SK-N-SH (cell line): ENCODE measurements at regions not wholly inside any gene's neighbourhood (a gene's known extent, or its start where the extent isn't known, plus 50 kb on each side); places are given as distances from the start of the nearest gene placed in this dataset.
A peak's percentile ranks its signal among the peaks of the same experiment; 100 is the strongest.

Experiments used
- CTCF ChIA-PET: fragments of 300-600, 350-600 bp; formaldehyde crosslinking; extraction: SDS; loops from one replicate; lab custom pipeline; 2021; lab: Yijun Ruan, JAX
- POLR2A ChIA-PET: fragments of 350-600 bp; sonication (Branson Sonifier 250); formaldehyde crosslinking; extraction: SDS; loops from one replicate; lab custom pipeline; 2020; ENCODE audit warnings: antibody characterized with exemption, inconsistent platforms; lab: Yijun Ruan, JAX
- DNase-seq: peaks from one replicate; pipeline ENCODE4 v3.0.0; 2012
- H2AFZ ChIP-seq: fragments of 200-600 bp; sonication (generic); 2 replicates; pipeline ENCODE4 v1.8.1; 2016; ENCODE audit warnings: antibody characterized with exemption, mild to moderate bottlenecking, low read depth
- H3F3A ChIP-seq: fragments of 200-600 bp; sonication (generic); replicated peaks from 2 replicates; pipeline ENCODE3; 2016; ENCODE audit warnings: antibody characterized with exemption, mild to moderate bottlenecking; ENCODE audit not compliant: insufficient read depth
- H3K27ac ChIP-seq, 2 experiments: fragments of 200-500 bp in 1 of 2; fragments of 200-600 bp in 1 of 2; sonication (Bioruptor generic) in 1 of 2; sonication (generic), shearing (Covaris generic) in 1 of 2; 2 replicates each; pipeline versions ENCODE4 v1.5.1 to v1.6.1; 2014 to 2016; ENCODE audit warnings: low read depth in 2 of 2, inconsistent platforms in 1 of 2, low read length in 1 of 2, mild to moderate bottlenecking in 1 of 2, mixed read lengths in 1 of 2
- H3K27me3 ChIP-seq: fragments of 200-600 bp; sonication (generic), shearing (Covaris generic); 2 replicates; pipeline ENCODE4 v1.6.1; 2016; ENCODE audit warnings: mixed run types; ENCODE audit not compliant: insufficient read depth
- H3K36me3 ChIP-seq, 2 experiments: fragments of 200-500 bp in 1 of 2; fragments of 200-600 bp in 1 of 2; sonication (Bioruptor generic) in 1 of 2; sonication (generic) in 1 of 2; replicated peaks in 1 of 2; 2 replicates each; pipeline versions ENCODE3 to v1.5.1; 2014 to 2016; ENCODE audit warnings: low read length in 1 of 2, mild to moderate bottlenecking in 1 of 2; ENCODE audit not compliant: insufficient read depth in 2 of 2, control insufficient read depth in 1 of 2
- H3K4me1 ChIP-seq, 2 experiments: fragments of 200-500 bp in 1 of 2; fragments of 200-600 bp in 1 of 2; sonication (Bioruptor generic) in 1 of 2; sonication (generic), shearing (Covaris generic) in 1 of 2; 2 replicates each; pipeline versions ENCODE4 v1.5.1 to v1.6.1; 2014 to 2016; ENCODE audit warnings: low read depth in 1 of 2, low read length in 1 of 2, mixed run types in 1 of 2; ENCODE audit not compliant: insufficient read depth in 2 of 2, control insufficient read depth in 1 of 2
- H3K4me2 ChIP-seq: fragments of 200-600 bp; sonication (generic), shearing (Covaris generic); 2 replicates; pipeline ENCODE4 v1.6.1; 2017; ENCODE audit warnings: mixed run types
- H3K4me3 ChIP-seq, 2 experiments: fragments of 200-500 bp in 1 of 2; fragments of 200-600 bp in 1 of 2; sonication (Bioruptor generic) in 1 of 2; sonication (generic), shearing (Covaris generic) in 1 of 2; 2 replicates each; pipeline versions ENCODE4 v1.5.1 to v1.8.1; 2014 to 2016; ENCODE audit warnings: low read depth in 2 of 2, inconsistent platforms in 1 of 2, low read length in 1 of 2, mild to moderate bottlenecking in 1 of 2, mixed read lengths in 1 of 2, moderate library complexity in 1 of 2
- H3K79me2 ChIP-seq: fragments of 200-600 bp; sonication (generic); 2 replicates; pipeline ENCODE4 v1.8.1; 2017; ENCODE audit warnings: mild to moderate bottlenecking; ENCODE audit not compliant: insufficient read depth
- H3K9ac ChIP-seq: fragments of 200-600 bp; sonication (generic); 2 replicates; pipeline ENCODE4 v1.6.1; 2017; ENCODE audit warnings: mixed run types
- H3K9me2 ChIP-seq: fragments of 200-600 bp; sonication (generic); 2 replicates; pipeline ENCODE4 v1.6.1; 2017; ENCODE audit warnings: mixed run types
- H3K9me3 ChIP-seq: fragments of 200-600 bp; sonication (generic); 2 replicates; pipeline ENCODE4 v1.6.1; 2017; ENCODE audit warnings: mixed run types, mild to moderate bottlenecking, moderate library complexity
- H4K20me1 ChIP-seq: fragments of 200-600 bp; sonication (generic); 2 replicates; pipeline ENCODE4 v1.6.1; 2017; ENCODE audit warnings: mild to moderate bottlenecking, mixed run types; ENCODE audit not compliant: insufficient read depth
- FOXM1 ChIP-seq: IDR thresholded peaks from 2 replicates; pipeline ENCODE4 v1.4.0; 2012; ENCODE audit warnings: low read depth, mild to moderate bottlenecking
- MXI1 ChIP-seq: IDR thresholded peaks from 2 replicates; pipeline ENCODE4 v1.6.1; 2012; ENCODE audit warnings: mild to moderate bottlenecking, low read depth, low read length, improper control_type of control experiment
- RAD21 ChIP-seq: IDR thresholded peaks from 2 replicates; pipeline ENCODE4 v1.6.1; 2012; ENCODE audit warnings: mild to moderate bottlenecking, low read length
- RFX5 ChIP-seq: IDR thresholded peaks from 2 replicates; pipeline ENCODE4 v1.6.1; 2012; ENCODE audit warnings: mild to moderate bottlenecking, improper control_type of control experiment, low read length
- TAF1 ChIP-seq: IDR thresholded peaks from 2 replicates; pipeline ENCODE4 v1.6.1; 2012; ENCODE audit warnings: low read depth, mild to moderate bottlenecking, low read length, moderate library complexity, borderline replicate concordance
- YY1 ChIP-seq: IDR thresholded peaks from 2 replicates; pipeline ENCODE4 v1.4.0; 2012; ENCODE audit warnings: low read depth, mild to moderate bottlenecking
- WGBS: methylation state at CpG from one replicate; pipeline ENCODE4 v1.1.6; 2017; ENCODE audit warnings: low lambda C conversion rate; 5-methylcytosine and 5-hydroxymethylcytosine counted together
- TF ChIP-seq, protein P1 (sequence below): fragments of 200-600 bp; sonication (generic); IDR thresholded peaks from 2 replicates; pipeline ENCODE4 v1.6.1; 2017; ENCODE audit warnings: antibody characterized with exemption, mild to moderate bottlenecking, moderate library complexity
- TF ChIP-seq, protein P2 (sequence below): fragments of 150-350 bp; IDR thresholded peaks from 2 replicates; pipeline ENCODE4 v1.6.1; 2017; ENCODE audit warnings: antibody characterized with exemption, low read length, low read depth, borderline replicate concordance
- TF ChIP-seq, protein P3 (sequence below): IDR thresholded peaks from 2 replicates; pipeline ENCODE4 v1.4.0; 2012; ENCODE audit warnings: low read depth, borderline replicate concordance
- TF ChIP-seq, protein P4 (sequence below): IDR thresholded peaks from 2 replicates; pipeline ENCODE4 v1.6.1; 2012; ENCODE audit warnings: mild to moderate bottlenecking, low read depth, low read length, moderate library complexity

DNA sequence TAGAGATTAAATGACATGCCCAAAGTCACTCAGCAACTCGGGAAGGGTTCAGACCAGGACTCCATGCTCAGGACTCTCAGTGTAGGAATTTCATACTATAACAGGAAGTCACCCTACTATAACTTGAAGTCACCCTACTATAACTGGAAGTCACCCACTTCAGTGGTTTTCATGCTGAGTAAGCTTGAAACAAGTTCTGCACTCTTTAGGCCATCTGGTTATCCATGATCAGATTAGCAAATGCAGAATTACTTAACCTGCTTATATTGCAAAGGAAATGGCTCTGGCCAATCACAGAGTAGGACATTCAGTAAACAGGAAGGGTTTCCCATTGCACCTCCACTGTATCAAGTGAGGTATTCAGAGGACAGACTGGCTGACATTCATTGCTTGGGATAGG, 1240.4 kb downstream of the GATA3 start (continued):
- TF ChIP-seq, protein P1, sequence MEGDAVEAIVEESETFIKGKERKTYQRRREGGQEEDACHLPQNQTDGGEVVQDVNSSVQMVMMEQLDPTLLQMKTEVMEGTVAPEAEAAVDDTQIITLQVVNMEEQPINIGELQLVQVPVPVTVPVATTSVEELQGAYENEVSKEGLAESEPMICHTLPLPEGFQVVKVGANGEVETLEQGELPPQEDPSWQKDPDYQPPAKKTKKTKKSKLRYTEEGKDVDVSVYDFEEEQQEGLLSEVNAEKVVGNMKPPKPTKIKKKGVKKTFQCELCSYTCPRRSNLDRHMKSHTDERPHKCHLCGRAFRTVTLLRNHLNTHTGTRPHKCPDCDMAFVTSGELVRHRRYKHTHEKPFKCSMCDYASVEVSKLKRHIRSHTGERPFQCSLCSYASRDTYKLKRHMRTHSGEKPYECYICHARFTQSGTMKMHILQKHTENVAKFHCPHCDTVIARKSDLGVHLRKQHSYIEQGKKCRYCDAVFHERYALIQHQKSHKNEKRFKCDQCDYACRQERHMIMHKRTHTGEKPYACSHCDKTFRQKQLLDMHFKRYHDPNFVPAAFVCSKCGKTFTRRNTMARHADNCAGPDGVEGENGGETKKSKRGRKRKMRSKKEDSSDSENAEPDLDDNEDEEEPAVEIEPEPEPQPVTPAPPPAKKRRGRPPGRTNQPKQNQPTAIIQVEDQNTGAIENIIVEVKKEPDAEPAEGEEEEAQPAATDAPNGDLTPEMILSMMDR: no peak

DNA sequence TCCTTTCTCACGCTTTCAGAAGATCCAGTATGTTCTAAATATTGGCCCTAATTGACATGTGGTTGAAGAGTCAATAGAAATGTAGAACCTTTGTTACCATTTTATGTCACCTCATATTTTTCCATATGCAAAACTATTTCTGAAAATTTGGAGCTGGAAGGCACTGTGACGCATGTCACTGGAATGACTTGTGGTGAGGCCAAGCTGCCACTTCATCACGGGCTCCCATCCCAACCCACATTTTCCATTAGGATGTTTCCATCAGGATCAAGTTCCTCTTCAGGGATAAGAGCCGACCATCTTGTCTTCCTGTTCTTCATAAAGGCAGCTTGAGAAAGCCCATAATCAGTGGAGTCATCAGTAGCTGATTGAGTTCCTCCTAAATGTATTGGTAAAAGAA, 1241.7 kb downstream of the GATA3 start:
- H3K27ac ChIP-seq: peak overlapping the region in 1 of 2 experiments; percentile 100; a peak in 2 of 4 replicates

More for the DNA sequence above, 1241.7 kb downstream of the GATA3 start:
- WGBS: 64% methylated on average over 4 of the region's 4 CpGs
- Histone ChIP-seq H3K4me1 (peaks cover 0 to 31% of the 10 kb centered on the region in 2 experiments; a peak in 2 of 4 replicates), H3K9me2 (no peaks in the 10 kb centered on the region), H3K9ac (no peak overlapping the region), H2AFZ (no peak overlapping the region), H3K27me3 (no peaks in the 10 kb centered on the region), H3K79me2 (no peaks in the 10 kb centered on the region), H3K9me3 (no peaks in the 10 kb centered on the region), H3K4me3 (no peak overlapping the region), H3K36me3 (no peaks in the 10 kb centered on the region), H3F3A (no peaks in the 10 kb centered on the region), H4K20me1 (no peaks in the 10 kb centered on the region), H3K4me2 (no peak overlapping the region)
- POLR2A ChIA-PET: interaction anchor here (0.5 kb wide), 1 partner anchor 1248 kb away, joined by 3 read pairs; no protein-coding TSS in a partner anchor
- DNase-seq: no peak
- CTCF ChIA-PET: interaction anchor here (0.9 to 1.6 kb wide), 3 partner anchors 9 to 1244 kb away, joined by 3 to 4 read pairs (median 4); no protein-coding TSS in a partner anchor
- TF ChIP-seq RAD21 (no peak), RFX5 (no peak), YY1 (no peak), MXI1 (no peak), FOXM1 (no peak), TAF1 (no peak)
- TF ChIP-seq, protein P2, sequence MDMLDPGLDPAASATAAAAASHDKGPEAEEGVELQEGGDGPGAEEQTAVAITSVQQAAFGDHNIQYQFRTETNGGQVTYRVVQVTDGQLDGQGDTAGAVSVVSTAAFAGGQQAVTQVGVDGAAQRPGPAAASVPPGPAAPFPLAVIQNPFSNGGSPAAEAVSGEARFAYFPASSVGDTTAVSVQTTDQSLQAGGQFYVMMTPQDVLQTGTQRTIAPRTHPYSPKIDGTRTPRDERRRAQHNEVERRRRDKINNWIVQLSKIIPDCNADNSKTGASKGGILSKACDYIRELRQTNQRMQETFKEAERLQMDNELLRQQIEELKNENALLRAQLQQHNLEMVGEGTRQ: no peak
- TF ChIP-seq, protein P3, sequence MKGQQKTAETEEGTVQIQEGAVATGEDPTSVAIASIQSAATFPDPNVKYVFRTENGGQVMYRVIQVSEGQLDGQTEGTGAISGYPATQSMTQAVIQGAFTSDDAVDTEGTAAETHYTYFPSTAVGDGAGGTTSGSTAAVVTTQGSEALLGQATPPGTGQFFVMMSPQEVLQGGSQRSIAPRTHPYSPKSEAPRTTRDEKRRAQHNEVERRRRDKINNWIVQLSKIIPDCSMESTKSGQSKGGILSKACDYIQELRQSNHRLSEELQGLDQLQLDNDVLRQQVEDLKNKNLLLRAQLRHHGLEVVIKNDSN: no peak
- TF ChIP-seq, protein P4, sequence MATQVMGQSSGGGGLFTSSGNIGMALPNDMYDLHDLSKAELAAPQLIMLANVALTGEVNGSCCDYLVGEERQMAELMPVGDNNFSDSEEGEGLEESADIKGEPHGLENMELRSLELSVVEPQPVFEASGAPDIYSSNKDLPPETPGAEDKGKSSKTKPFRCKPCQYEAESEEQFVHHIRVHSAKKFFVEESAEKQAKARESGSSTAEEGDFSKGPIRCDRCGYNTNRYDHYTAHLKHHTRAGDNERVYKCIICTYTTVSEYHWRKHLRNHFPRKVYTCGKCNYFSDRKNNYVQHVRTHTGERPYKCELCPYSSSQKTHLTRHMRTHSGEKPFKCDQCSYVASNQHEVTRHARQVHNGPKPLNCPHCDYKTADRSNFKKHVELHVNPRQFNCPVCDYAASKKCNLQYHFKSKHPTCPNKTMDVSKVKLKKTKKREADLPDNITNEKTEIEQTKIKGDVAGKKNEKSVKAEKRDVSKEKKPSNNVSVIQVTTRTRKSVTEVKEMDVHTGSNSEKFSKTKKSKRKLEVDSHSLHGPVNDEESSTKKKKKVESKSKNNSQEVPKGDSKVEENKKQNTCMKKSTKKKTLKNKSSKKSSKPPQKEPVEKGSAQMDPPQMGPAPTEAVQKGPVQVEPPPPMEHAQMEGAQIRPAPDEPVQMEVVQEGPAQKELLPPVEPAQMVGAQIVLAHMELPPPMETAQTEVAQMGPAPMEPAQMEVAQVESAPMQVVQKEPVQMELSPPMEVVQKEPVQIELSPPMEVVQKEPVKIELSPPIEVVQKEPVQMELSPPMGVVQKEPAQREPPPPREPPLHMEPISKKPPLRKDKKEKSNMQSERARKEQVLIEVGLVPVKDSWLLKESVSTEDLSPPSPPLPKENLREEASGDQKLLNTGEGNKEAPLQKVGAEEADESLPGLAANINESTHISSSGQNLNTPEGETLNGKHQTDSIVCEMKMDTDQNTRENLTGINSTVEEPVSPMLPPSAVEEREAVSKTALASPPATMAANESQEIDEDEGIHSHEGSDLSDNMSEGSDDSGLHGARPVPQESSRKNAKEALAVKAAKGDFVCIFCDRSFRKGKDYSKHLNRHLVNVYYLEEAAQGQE: no peak
